ENCODE measurements at regions not wholly inside any gene's neighbourhood (a gene's known extent, or its start where the extent isn't known, plus 50 kb on each side); places are given as distances from the start of the nearest gene placed in this dataset.
"Not testable (repeated sequence)": the region's sequence is repeated elsewhere in the genome, so short reads cannot be mapped to it uniquely, and the experiment has no call there.

GRCh38 chr5:39730699-39731098 lies 305.9 kb upstream of the DAB2 start:
- no peak for DNase-seq

DNA sequence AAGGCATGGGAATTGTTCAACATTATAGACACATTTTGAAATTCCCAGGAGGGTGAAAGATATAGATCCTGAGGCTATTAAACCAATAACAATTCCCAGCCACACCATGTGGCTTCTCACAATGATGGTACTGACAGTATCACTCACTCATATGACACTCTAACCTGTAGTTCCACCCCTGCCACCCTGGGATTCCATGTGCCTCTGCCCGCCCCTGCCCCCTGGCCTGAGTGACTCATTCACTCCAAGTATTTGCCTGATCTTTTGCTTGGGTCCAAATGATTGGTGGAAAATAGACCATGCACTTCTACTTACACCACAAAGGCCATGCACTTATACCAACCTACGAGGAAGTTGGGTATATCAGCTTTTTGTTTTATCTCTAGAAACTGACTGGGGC lies 305.2 kb upstream of the DAB2 start:
- no peak for DNase-seq

- no peak for DNase-seq
Observed at GRCh38 chr5:39726467-39726866, 301.7 kb upstream of the DAB2 start.

GRCh38 chr5:39721394-39721793 lies 296.6 kb upstream of the DAB2 start:
- no peak for DNase-seq

GRCh38 chr5:39720136-39720535 lies 295.4 kb upstream of the DAB2 start:
- no peak for DNase-seq

GRCh38 chr5:39717176-39717897 lies 292.6 kb upstream of the DAB2 start:
- DNase-seq, result no peak

DNA sequence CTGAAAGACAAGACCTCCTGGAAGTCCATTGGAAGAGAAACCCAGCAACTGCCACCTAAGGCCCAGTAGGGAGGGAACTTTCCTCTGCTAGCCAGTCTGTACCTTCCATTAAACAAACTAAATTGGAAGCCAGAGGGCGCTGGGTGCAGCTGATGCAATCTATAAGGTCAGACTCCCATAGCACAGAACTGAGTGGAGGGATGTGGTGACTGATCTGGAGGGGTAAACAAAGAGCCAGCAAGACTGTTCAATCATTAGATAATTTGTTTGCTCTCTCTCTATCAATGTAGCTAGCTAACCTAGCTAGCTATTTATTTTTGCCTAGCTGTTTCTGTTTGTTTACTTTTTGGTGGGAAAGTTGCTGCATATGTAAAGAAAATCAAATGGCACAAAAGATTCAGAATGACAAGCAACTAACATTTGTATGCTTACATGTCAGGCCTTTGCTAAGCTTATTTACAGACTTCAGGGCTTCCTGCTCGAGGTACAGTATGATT lies 291.8 kb upstream of the DAB2 start:
- peak; percentile 14 for DNase-seq

- peak; percentile 33 for DNase-seq
Observed at GRCh38 chr5:39714036-39714698, 289.4 kb upstream of the DAB2 start.

- DNase-seq, result no peak
Observed at GRCh38 chr5:39713250-39713916, 288.6 kb upstream of the DAB2 start.

GRCh38 chr5:39712316-39713249 lies 287.8 kb upstream of the DAB2 start:
- DNase-seq, result no peak

DNA sequence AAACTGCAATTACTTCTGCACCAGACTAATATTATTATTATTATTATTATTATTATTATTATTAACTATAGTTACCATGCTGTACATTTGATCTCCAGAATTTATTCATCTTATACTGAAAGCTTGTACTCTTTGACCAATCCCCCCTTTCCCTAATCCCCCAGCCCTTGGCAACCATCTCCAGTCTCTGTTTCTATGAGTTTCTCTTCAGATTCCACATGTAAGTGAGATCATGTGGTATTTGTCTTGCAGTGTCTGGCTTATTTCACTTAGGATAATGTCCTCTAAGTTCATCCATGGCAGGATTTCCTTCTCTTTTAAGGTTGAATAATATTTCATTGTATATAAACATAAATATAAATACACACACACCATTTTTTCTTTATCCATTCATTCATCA lies 287.0 kb upstream of the DAB2 start:
- DNase-seq, result no peak

DNA sequence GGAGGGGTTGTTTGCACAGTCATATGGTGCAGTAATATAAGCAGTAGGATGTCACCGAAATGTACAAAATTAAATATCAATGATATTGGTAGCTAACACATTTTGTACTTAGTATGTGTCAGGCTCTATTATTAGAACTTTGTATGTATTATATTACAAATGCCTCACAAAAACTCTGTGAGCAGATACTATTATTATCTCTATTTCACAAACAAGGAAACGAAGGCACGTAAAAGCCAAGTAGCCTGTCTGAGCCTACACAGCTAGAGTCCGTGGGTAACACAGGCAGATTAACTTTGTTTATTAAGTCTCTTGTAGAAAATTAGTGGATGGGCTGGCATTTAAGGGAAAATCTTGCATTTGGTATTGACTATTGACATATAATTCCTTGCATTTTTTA lies 284.3 kb upstream of the DAB2 start:
- DNase-seq, result no peak

DNA sequence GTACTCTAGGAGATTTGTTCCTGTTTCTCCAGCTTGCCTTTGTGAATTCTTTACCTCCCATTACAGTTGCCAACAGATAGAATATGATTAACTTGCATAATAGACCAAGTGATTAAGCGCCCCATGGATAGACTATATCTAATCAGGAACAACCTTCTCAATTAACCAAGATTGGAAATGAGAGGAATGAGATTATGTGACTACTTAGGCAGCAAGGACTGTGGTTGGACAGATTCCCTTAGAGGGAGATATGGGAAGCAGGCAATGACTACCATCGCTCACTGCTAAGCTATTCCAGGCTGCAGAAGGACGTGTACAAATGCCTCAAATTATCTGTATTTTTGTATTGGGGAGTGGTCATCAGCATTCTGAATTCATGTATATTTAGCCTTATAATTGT lies 278.1 kb upstream of the DAB2 start:
- DNase-seq, result no peak

DNA sequence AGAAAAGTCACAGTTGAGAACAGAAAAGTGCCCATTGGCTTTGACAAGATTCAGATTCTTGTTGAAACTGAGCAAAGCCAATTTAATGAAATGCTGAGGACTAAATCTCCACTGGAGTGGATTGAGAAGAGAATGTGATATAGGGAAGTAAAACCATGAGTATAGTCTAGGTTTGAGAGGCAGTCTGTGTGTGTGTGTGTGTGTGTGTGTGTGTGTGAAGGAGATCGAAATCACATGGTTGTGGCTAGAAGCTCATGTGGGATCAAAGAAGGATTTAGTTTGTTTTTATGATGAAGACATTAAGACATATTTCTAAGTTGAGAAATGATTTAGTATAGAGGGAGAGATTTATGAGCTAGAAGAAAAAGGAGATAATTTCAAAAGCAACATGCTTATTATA lies 275.7 kb upstream of the DAB2 start:
- no peak for DNase-seq

DNA sequence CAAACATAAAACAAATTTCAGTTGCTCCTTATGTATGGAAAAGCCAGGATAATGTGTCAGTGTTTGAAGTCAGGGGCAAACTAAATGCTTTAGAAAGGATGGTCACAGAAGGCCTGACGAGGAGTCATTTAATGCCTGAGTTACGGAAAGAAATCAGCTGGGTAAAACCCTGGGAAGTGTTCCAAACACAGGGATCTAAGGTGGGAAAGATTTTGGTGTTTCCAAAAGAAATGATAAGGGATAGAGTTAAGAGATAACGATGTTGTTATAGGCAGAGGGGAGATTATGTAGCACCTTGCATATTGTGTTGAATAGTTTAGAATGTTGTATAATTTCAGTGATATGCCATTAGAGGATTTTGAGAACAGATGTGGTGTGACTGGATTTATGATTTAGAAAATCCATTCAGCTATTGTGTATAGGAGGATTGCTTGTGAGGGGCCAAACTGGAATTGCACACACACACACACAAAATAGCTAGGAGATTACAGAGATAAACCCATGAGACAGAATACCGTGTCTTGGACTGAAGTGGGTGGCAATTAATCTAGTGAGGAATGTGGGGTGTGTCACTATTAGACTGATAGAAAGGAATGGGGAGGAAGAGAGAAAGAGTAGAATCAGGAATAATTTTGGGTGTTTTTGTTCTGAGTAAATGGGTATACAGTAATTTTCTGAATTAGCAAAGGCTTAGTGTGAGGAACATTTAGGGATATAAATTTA lies 274.2 kb upstream of the DAB2 start:
- DNase-seq, result no peak

- no peak for DNase-seq
Observed at GRCh38 chr5:39697881-39698280, 273.1 kb upstream of the DAB2 start.

DNA sequence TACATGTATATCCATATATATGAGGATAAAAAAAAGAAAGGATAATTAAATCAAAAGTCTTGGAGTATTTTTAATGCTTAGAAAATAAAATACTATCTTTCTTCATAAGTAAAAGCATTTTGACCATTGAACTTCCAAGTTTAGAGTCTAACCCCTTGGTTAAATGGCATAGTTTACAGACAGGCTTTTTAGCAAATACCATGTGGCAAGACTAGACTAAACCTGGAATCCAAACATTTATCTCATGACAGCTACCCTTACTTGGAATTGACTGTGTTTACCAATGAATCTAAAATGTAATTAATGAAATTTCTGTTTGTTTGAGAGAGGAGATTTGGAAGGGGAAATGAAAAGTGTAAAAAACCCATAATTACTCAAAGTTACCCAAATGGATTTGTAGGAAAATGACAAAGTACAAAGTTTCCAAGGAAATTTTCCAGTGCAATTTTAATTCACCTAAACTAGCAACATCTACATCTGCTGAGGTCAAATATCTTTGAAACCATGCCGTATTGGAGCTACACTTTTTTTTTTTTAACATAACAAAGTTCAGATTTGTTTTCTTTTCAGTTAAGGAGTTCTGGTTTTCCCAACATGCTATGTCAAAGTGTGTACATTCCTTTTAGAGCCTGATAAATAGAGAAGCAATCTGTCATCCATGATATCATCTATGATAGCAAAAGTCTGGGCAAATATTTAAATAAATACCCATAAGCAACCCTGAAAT lies 272.1 kb upstream of the DAB2 start:
- DNase-seq, result no peak

DNA sequence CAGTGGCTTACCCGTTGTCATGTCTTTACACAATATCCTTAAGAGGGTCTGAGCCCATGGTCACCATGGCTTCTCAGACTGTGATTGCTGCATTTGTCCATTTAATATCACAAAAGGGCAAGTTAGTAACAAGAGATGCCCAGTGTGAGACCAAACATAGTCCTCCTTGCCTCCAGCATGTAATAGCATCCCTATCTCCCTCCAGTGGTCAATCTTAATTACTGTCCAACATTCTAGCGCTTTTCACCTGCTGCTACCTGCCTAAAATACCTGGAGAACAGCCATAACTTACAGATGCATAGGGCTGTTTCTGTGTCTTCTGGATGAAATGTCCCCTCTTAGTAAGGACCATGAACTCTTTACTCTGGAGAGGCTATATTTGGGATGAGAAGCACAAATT lies 267.2 kb upstream of the DAB2 start:
- DNase-seq, result no peak

- DNase-seq, result no peak
Observed at GRCh38 chr5:39691136-39691535, 266.4 kb upstream of the DAB2 start.

DNA sequence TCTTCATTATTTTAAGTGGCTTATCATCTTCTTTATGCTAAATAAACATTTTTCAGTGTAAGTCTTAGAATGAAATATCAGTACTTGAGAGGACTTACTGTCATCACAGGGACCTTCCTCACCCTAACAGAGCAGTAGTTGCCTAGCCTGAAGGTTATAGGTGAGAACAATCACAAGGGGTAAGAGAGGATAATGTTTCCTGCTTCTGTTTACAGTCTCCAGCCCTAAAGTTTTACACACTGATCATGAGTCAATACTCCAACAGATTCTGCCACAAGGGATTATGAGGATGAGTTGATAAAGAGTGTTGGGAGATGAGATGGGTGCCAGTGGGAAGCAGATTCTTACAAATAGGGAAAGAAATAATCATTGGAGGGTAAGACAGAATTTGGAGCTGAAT lies 265.1 kb upstream of the DAB2 start:
- DNase-seq, result no peak

GRCh38 chr5:39687924-39688323 lies 263.1 kb upstream of the DAB2 start:
- DNase-seq, result not testable (repeated sequence)

Data from central memory CD4-positive, alpha-beta T cell (primary cell).